Non-pigmented ciliary epithelial cell (primary cell): ENCODE measurements at regions not wholly inside any gene's neighbourhood (a gene's known extent, or its start where the extent isn't known, plus 50 kb on each side); places are given as distances from the start of the nearest gene placed in this dataset.

Experiments
- DNase-seq: peaks from one replicate; pipeline ENCODE4 v3.0.0-alpha.2; 2010; ENCODE audit warnings: low read depth

DNA sequence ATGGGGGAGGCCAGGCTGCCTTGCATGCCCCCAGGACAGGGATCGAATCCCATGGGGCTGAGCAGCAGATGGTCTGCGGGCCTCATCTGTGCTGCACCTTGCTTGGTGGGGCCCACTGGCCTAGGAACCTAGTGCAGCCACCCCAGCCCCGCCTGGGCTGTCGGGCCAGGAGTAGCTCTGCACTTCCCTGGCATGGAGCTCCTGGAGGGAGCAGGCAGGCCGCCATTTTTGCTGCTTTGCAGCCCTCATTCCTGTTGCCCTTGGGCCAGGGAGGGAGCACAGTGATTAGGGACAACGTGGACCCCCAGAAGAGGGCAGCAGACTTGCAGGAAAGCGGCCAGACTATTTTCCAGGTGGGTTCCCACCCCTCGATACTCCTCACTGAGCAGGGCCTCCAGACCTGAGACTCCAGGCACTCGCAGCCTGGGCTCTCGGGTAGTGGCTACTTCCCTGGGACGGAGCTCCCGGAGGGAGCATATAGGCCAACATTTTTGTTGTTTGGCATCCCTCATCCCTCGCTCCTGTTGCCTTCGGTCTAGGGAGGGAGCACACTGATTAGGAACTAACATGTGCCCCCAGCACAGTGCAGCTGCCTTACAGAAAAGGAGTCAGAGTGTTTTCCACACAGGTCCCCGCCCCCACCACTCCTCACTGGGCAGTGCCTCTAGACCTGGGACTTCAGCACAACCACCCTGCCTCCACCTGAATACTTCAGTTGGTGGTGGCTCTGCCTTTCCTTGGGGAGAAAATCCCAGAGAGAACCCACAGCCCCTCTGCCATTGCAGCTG is 99.5 kb downstream of the MAIP1 start:
- no peak for DNase-seq

DNA sequence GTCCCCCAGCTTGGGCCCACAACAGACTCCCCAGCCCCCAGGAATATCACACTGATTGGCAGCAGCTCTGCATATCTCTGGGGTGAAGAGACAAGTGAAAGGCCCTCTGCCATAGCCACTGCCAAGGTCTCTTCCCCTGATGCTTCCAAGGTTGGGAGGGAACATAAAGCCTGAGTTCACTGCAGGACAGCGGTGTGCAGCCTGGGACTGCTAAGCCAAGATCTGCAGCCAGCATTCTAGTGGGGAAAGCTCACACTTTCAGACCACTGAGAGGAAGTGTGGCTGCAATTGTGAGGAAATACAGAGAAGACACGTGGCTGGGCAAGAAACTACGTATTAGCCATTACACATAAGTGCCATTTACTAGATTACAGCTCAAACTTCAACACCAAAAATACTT is 100.7 kb downstream of the MAIP1 start:
- DNase-seq: no peak

DNA sequence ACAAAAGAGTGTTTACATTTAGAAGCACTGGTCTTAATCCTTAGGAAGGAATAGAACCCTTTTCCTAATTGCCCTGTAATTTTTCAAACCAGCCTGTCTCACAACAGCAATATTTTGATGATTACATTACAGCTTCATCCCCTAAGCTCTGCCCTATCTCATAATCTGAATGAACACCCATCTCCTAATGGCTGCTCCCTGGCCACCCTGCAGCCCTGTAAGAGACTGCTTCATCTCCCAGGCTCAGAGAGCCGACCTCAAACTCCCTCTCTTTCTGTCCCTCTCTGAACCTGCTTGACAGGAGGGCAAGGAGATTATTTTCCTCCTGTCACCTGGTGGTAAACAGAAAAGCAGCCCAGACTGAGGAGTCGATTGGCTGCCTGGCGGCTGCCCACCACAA is 107.8 kb downstream of the MAIP1 start:
- no peak for DNase-seq

DNA sequence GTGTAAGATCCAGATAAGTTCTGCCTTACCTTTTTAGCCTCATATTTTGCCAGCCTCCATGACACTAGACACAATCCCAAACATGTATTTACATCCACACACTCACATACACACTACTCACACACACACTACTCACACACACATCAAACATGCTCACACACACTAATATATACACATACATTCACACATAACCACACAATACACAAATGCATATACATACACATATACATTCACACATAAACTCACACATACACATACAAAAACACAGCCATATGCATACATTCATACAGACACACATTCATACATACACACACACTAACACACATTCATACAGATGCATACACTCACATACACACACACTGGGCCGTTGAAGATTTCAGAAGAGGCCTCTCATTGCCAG is 109.5 kb downstream of the MAIP1 start:
- DNase-seq: no peak

DNA sequence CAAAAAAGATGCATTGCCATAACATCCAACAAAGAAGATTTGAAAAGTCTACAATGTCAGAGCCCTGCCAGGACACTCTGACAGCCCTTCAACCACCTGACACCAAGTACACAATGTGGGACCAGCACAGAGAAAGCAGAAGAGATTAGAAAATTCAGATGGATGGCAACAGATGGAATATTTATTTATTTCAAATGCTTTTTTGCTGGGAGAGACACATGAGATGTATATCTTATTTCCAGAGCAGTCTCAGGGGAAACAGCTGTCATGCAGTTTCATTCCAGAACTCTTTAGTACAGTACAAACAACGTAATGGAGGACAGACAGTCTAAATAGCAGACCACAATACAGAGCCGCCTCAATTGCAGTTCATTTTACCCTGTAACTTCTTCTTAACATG is 110.1 kb downstream of the MAIP1 start:
- no peak for DNase-seq

DNA sequence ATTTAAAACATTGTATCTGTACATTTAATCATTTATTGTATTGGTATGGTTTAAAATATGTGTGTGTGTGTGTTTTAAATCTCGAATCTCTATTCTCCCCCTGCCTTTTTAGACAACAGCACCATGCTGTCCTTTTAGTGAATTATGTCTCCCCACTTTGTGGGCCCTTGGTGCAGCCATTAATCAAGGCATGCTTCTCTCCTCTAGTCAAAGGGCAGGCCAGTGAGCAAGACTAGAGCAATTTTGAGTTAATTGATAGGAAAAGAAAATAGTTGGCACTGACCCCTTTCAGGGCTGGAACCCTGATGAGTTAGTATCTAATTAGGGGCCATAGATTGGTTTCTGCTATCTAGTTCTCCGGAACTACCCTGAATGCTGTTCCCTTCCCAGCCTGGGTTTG is 111.0 kb downstream of the MAIP1 start:
- DNase-seq: no peak

DNA sequence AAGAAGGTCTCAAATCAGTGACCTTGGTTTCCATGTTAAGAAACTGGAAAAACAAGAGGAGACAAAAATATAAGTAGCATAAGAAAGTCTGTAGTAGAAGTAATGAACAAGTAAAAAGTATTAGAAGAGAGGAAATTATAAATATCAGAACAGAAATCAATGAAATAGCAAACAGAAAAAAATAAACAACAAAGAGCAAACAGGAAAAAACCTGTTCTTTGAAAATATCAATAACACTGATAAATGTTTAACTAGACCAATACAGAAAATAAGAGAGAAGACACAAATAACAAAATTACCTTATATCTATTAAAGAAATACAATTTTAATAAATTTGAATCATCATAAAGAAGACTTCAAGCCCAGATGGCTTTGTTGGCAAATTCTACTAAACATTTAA is 113.3 kb downstream of the MAIP1 start:
- DNase-seq: no peak

DNA sequence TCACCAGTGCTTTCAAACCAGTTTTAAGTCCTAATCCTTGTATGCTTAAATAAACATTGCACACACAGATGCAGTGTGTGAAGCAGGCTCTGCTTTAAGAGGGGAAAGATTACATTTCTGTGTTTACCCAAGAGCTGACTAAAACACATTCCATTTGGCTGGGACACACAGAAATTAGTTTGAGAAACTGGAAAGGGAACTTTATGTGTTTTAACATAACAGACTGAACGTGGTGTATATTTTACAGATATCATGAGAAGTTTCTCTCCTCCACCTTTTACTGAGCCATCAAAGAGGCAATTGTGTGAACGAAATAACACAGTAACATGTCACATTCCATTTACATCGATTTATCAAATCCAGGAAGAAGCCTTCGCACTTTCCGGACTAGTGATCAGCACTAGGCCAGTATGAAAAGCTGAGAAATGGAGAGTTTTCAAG is 121.8 kb downstream of the MAIP1 start:
- DNase-seq: peak; percentile 77

DNA sequence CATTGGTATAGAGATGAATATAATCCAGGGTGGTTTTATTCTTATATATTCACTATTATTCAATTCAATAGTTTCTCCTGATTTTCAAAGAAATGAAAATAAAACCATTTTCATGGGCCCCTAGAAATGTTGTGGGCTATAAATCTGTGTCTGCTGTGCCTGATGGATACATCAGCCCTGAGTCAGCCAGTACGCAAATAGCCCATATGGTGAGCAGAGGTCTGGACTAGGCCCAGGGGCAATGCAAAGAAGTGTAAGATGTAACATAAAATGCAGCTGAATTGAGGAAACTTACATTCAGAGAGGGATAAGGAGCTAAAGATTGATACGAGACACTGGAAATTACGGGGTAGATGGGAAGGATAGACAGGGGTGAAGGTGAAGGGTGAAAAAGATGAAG is 122.5 kb downstream of the MAIP1 start:
- peak; percentile 24 for DNase-seq

DNA sequence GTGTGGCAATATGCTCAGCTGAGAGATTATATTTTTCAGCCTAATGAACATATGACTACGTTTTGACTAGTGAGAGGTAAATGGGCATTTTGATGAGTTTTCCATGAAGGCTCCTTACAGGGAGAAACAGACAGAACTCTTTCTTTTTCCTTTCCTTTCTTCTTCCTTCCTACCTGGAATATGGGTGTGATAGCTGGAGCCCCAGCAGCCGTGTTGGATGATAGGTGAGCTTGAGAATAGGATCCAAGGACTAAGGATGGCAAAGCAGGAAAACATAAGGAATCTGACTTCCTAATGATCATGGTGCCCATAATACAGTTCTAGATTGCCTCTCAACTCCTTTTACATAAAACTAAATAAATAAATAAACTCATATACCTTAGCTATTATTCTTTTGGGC is 124.0 kb downstream of the MAIP1 start:
- DNase-seq: no peak

DNA sequence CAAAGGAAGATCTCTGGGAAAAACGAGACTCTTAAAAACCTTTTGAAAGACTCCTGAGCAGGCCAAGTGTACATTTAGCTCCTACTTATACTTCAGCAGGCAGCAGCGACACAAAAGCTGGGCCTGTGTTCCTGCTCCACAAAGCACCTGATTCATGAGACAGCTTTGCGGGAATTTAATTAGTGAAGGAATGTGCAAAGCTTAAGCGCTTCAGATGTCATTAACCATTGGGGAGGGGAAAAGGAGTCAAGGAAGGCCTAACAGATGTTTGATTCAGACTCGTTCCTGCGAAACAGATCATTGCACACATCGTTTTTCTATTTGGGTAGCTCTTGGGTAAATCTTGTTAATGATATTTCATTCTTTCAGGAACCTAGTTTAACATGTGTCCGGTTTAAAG is 125.9 kb downstream of the MAIP1 start:
- no peak for DNase-seq

DNA sequence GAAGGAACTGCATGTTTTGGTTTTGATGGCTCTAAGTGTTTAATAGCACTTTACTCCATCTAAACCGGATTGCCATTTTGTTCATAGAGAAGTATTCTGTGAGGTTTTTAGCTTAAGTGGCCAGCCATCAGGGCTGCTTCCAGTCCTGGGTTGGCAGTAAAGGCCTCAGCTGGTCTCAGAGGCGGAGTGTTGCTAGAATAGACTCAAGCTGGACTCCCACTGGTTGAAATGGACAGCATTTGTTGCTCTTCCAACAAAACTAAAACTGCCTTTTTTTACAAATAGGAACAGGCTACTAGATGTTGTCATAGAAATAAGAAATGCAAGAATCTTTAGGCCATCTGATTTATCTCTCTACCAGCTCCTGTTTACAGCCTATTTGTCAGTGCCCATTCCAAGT is 126.4 kb downstream of the MAIP1 start:
- no peak for DNase-seq

DNA sequence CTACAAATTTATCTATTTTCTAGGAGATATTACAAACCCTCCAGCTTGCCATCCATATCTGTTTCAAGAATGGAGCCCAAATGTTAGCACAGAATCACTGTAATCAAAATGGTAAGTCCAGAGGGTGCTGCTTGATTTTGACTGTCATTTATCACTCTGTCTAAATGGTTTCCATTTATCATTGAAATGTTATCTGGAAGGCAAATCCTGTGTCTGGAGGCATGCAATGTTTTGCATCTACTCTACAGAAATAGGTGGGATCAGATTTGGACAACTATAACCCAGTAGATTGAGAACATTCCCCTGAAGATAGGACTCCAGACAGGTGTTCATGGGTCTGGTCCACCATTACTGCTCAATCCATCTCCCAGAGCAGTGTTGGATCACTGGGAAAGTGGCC is 128.7 kb downstream of the MAIP1 start:
- DNase-seq: no peak

DNA sequence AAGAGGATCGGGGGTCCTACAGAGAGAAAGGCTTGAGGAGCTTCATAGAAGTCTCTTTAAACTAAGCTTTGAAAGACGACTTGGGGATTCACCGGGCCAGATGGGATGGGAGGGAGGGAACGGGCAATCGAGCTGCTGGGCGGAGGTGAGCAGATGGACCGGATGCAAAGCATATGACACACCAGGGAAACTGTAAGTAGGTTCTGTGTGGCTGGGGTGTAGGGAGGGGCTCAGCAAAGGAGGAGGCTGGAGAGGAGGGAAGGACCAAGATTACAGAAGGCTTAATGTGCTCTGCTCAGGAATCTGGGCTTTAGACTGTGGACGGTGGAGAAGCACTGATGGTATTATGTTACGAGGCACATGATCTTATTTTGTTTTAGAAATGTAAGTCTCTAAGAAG is 131.5 kb downstream of the MAIP1 start:
- DNase-seq: no peak

DNA sequence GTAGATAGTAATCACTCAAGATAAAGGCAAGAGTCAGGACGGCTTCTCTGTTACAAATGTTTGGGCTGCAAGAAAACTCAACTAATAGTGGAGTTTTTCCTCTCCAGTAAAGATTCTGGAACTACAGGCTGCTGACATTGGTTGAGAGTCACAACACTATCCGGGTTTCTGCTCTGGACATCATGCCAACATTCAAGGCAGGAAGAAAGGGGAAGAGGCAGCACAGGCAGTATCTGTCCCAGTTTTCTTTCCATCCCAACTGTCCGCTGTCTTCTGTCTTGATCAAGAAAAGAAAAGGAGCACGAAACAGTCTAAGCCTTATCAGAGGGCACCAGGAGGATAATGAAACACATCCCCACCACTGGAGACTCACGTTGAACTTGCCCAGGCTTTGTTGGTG is 132.1 kb downstream of the MAIP1 start:
- no peak for DNase-seq

DNA sequence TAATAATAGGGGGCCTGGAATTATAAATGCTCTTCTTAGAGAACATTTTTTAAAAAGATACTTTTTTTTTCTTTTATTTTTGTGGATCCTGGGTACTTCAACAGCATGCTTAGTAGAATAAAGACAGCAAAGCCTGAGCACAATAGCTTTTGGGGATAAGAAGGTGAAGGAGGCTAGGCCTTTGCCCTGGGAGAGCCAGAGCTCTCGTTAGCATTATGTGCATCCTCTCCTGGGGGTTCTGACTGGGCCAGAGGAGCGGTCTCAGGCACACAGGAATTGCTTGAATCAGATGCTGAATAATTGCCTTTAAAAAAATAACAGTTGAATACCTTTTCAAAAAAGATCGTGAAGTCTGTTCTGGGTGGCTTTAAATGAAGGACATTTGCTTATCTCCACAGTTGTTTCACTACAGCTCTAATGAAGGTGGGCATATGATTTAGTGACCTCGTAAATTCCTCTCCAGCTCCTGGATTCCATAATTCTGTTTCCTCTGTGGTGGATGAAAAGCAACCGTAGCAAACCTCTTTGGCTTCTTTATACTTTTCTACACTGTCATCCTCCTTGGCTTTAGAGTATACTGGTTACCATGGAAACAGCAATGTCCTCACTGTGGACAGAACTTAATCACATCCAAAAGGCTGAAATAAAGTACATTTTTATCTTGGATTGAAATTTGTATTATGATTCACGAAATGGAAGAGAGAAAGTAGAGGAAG is 133.8 kb downstream of the MAIP1 start:
- no peak for DNase-seq

DNA sequence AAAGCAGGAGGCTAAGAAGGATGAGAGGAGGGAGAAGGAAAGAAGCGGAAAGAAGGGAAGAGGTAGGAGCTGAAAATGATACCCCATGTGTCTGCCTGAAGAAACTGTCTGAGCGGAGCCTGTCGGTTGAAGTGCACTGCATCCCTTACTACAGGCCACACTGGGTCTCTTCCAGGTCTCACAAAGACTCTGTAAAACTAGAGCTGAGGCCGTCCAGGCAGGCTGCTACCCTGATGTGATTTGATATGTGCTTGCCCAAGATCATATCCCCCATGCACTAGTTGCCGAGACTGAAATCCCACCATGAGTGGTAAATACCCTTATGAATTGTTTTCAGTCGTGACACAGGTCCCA is 134.4 kb downstream of the MAIP1 start:
- DNase-seq: no peak

DNA sequence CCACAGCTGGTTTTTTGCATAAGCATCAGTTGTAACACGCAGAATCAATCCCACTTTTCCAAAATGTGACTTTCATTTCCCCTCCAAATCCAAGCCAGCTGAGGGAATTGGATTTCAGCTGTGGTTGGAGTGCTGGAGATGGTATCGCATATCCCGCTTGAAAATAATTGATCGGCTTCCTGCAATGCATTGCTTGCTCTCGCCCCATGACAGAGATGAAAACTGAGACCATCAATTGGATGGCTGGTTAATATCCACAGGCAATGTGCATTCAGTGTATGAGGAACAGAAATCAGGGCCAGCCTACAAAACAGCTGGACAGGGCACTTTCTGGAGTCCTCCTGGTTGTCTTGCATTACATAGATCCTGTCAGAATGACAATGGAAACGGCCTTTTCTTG is 135.3 kb downstream of the MAIP1 start:
- DNase-seq: no peak

DNA sequence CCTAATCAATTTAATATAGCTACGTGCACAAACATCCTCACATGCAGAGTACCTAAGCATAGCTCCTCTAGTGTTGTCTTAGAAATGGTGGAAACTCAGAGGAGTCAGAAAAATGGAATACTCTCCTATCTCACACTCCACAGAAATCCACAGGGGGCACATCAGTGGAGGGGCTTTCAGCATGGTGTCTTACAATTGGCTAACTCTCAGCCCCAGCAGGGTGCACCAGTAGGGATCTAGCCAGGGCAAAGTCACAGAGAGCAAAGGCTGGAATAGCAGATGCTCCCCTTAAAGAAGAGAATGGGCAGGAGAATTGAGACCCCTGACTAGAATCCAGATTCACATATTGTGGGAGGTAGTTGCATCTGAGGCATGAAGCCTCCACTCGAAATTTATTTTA is 135.7 kb downstream of the MAIP1 start:
- DNase-seq: no peak

DNA sequence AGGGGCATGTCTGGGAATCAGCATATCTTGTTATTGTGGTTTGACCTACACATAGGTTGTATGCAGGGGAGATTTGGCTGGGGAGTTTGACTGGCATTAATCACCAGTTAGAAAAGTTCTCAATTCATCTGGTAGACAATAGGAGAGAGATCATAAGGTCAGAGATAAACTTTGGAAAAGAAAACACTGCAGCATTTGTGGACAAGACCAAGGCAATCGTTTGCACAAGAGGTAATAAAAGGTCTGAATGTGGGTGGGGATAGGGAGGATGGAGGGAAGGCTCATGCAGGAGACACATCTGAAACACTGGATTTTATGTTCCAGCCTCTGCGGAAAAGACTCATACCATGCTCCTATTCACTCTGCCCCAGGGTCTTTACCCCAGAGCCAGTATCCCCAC is 136.9 kb downstream of the MAIP1 start:
- no peak for DNase-seq

DNA sequence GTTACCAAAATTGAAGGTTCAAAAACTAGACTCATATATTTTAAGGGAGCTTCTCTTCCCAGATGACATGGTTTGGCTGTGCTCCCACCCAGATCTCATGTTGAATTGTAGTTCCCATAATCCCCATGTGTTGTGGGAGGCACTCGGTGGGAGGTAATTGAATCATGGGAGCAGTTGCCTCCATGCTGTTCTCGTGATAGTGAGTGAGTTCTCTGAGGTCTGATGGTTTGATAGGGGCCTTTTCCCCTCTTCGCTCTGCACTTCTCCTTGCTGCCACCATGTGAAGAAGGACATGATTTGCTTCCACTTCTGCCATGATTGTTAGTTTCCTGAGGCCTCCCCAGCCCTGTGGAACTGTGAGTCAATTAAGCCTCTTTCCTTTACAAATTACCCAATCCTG is 140.1 kb downstream of the MAIP1 start:
- DNase-seq: no peak

DNA sequence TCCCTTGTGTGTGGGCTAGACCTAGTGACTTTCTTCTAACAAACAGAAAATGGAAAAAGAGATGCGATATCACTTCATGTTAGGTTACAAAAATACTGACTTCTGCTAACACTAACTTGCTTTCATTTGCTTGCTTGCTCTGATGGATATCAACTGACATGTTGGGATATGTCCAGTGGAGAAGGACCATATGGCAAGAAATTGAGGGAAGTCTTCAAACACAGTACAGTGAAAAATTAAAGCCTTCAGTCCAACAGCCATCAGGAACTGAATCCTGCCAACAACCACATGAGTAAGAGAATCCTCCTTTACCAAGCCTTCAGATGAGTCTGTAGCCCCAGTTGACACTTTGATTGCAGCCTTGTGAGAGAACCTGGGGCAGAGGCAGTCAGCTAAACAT is 143.9 kb downstream of the MAIP1 start:
- DNase-seq: no peak

DNA sequence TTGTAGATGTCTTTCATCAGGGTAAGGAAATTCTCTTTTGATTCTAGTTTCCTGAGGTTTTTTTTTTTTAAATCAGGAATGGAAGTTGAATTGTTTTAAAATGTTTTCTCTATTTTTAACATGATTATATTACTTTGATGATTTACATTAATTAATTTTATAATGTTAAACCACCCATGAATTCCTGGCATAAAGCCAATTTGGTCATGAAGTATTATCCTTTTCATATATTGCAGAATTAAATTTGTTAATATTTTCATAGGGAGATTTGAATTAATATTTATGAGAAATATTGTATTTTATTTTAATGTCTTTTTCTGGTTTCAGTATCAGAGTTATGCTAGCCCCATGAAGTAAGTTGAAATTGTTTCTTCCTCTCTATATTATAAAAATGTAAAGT is 144.6 kb downstream of the MAIP1 start:
- DNase-seq: no peak

DNA sequence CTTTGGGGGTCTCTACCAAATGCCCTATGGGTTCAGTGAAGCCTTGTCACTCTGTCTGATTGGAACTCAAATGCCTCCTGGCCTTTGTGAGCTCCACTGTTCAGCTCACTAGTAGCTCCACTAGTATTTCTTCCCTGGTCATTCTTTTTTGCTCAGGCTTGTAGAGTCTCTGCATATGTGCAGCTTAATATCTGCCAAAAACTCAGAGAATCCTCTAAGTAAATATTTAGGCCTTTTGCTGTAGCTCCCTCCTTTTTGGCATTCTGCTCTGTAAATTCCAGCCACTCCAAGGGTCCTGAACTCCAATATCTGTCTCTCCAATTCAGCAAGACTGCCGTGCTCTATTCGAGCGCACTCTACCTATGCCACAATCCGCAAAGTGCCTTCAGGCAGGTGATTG is 146.5 kb downstream of the MAIP1 start:
- no peak for DNase-seq
